GM12874 (cell line): ENCODE measurements at regions not wholly inside any gene's neighbourhood (a gene's known extent, or its start where the extent isn't known, plus 50 kb on each side); places are given as distances from the start of the nearest gene placed in this dataset.

ENCODE experiments used
- TF ChIP-seq, protein P1 (sequence below): IDR thresholded peaks from 2 replicates; pipeline ENCODE4 v1.5.1; 2011; ENCODE audit warnings: low read depth, mild to moderate bottlenecking, control low read depth, low read length, moderate library complexity; ENCODE audit not compliant: insufficient read depth

DNA sequence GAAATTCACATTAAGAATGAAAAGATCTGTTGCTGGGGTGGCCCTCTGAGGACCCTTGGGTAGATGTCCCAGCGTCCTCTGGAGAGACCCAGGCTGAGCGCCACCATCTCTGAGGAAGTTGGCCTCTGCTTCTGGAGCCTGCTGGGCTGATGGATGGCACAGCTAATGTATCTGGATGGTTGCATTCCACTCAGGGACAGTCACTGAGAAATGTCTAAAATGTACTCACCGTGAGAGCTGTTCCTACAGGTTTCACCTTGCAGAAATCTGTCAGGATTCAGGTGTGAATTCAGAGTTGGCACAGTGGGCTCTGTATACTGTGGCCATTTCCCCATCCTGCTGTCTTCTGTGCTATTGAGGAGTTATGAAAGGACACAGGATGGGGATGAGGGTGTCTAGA is 247.2 kb downstream of the AACS start:
- TF ChIP-seq, protein P1, sequence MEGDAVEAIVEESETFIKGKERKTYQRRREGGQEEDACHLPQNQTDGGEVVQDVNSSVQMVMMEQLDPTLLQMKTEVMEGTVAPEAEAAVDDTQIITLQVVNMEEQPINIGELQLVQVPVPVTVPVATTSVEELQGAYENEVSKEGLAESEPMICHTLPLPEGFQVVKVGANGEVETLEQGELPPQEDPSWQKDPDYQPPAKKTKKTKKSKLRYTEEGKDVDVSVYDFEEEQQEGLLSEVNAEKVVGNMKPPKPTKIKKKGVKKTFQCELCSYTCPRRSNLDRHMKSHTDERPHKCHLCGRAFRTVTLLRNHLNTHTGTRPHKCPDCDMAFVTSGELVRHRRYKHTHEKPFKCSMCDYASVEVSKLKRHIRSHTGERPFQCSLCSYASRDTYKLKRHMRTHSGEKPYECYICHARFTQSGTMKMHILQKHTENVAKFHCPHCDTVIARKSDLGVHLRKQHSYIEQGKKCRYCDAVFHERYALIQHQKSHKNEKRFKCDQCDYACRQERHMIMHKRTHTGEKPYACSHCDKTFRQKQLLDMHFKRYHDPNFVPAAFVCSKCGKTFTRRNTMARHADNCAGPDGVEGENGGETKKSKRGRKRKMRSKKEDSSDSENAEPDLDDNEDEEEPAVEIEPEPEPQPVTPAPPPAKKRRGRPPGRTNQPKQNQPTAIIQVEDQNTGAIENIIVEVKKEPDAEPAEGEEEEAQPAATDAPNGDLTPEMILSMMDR, result no peak

DNA sequence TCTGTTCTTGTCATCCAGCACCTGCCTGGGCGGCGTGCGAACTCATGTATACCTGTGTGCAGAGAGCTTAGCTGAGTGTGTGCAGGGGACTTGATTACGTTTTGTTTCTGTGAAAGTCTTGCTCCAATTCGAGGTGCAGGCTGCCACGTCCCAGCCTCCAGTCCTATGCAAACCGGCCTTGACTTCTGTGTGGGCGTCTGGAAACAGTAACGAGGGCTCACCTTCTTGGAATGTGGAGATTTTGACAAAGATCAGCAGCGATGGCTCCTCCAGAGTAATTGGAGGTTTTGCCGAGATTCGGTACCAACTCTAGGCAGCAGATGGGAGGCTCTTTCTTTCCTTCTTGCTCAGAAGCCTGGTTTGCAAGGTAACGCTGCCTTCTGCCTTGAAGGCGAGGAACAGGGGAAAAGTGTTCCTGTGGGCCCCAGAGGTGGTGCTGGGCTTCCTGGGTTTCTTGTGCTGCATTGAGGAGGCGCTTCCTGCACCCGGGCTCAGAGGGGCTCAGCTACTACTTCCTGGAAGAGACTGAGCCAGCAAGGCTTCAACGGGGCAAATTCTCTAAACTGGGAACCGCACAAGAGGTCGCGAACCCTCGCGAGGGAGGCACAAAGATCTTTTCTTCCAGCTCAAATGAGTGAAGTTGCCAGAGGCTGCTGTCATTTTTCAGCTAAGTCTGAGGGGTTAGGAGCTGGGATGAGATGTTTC is 249.0 kb downstream of the AACS start:
- TF ChIP-seq, protein P1, result no peak

DNA sequence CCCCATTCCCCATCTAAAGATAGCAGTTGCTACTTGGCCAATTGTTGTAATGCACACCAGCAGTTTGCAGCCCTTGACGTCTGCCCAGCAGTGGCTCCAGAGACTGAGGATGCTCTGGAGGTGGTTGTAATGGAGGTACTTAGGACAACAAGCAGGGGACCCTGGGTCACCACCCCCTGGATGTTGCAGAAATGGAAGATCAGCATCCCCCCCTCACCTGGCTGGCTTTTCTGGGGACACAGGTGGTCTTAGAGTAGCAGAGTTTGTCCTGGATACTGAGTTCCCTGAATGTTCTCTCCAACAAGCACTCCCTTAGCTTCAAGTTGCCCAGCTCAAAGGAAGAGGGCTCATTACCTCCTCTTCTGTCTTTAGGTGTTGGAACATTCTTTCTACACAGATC is 250.5 kb downstream of the AACS start:
- TF ChIP-seq, protein P1, result no peak

DNA sequence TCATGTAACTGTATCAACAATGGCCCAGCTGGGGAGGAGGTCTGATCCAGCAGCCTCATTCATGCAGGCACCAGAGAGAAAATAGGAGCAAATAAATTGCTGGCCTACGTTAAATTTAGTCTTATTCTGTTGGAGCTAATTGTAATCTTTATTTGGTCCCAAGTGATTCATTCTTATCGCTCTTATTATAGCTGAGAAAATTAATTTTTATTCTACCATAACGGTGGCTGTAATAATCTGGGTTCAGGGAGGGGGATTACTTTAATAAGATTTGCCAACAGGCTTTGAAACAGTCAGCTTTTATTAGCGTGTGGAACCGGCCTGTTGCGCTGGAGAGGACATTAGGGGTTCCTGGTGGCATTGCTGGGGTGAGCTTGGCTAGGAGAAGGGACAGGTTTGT is 254.9 kb downstream of the AACS start:
- TF ChIP-seq, protein P1, result no peak

DNA sequence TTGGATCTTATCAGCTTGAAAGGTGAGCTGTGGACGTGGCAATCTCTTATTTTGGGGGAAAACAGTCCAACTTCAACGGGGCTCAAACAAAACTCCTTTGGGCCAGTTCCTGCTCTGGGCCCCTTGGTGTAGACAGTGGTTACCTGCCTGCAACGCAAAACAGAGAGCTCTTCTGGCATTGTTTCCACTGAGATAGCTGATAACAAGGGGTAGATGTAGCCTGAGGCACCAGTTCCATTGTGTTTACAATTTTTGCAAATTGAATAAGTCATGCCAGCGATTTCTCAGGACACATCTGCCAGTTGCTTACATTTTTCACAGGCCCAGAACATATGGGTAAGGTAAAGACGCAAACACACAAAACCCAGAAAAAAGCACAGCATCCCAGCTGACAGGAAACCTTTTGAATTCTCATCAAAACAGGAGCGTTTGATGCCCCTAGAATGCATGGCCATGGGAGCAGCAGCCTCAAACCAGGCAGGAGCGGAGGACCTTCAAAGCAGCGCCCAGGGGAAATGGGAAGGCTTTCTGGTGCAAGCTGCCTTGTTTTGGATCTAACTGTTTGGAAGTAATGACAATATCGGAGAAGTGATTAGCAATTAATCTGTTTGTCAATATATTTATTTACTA is 259.7 kb downstream of the AACS start:
- TF ChIP-seq, protein P1, result no peak

DNA sequence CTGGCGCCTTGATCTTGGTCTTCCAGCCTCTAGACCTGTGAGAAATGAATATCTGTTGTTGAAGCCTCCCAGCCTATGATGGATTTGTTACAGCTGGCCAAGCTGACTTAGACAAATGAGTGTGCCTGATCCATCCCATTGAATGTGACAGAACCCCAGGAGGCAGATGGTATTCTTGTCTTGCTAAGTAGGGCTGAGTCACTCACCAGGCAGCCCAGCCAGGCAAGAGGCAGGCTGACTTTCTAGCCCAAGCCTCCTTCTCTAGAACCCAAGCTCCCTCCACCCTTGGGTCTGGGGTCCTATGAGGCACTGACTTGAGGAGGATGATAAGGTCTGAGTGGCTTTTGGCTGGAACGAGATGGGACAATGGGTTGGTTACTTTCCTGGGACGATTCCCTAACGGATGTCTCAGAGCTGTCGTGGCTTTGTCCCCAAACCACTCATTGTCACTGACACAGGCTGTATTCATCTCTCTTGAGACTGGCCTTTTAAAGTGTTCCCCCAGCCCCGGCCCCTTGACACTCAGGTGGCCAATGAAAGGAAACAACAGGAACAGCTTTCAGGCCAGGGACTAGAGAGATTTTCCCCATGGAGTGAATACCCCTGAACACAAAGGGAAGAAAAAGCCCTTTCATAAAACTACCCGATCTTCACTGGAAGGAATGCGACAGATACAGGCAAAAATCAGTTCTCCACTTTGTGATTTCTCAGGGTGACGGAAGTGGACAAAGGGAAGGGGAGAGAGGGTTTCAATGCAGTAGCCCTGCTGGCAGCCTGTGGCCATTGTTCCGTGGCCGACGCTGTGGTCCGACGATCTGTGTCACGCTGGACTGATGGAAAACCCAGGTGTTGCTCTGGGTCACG is 264.2 kb downstream of the AACS start:
- TF ChIP-seq, protein P1, result no peak

DNA sequence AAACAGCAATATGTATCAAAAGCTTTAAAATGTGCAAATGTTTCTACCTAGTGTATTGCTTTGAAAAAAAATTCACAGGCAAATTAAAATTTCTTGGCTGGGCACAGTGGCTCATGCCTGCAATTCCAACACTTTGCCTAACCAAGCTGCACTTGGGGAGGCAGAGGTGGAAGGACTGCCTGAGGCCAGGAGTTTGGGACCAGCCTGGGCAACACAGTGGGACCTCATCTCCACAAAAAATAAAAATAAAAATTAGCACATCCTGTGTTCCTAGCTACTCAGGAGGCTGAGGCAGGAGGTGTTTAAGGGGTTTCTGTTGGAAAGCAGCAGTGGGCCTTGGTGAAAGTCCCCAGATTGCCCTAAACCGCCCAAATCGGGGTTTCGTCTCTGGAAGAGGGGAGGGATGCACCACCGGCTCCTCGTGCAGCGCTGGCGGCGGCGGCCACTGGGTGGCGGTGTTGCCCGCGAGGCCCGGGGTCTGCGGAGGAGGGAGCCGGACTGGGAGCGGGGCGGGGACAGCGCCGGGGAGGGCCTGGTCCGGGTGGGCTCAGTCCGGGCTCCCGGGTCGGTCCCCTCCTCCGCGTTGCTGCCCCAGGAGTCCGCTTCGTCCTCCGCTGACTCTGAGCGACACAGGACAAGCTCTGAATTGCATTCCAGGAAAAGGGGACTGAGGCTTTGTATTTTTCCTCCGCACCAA is 265.6 kb downstream of the AACS start:
- TF ChIP-seq, protein P1, result peak; percentile 97
